ENCODE measurements at regions not wholly inside any gene's neighbourhood (a gene's known extent, or its start where the extent isn't known, plus 50 kb on each side); places are given as distances from the start of the nearest gene placed in this dataset.

- TF ChIP-seq ZNF704 (tag by site-specific recombination; IDR thresholded peaks at IDR 0.05) (no peak), ZNF791 (tag by site-specific recombination; IDR thresholded peaks at IDR 0.05) (no peak), REST (tag by site-specific recombination; IDR thresholded peaks at IDR 0.05) (no peak), ZBTB7A (tag by site-specific recombination; IDR thresholded peaks at IDR 0.05; ENCODE audit: low read depth) (no peak), ZFP37 (tag by site-specific recombination; IDR thresholded peaks at IDR 0.05) (no peak), ZNF561 (tag by site-specific recombination; IDR thresholded peaks at IDR 0.05; ENCODE audit: borderline replicate concordance) (no peak), ZNF670 (tag by site-specific recombination; IDR thresholded peaks at IDR 0.05; ENCODE audit: low read depth) (no peak), CTCF (tag by site-specific recombination; IDR thresholded peaks at IDR 0.05) (no peak), ATF2 (tag by site-specific recombination; IDR thresholded peaks at IDR 0.05; ENCODE audit: low read depth) (no peak), ZFHX2 (tag by site-specific recombination; conservative IDR thresholded peaks at IDR 0.05) (no peak), ZNF280D (tag by site-specific recombination; IDR thresholded peaks at IDR 0.05) (no peak), MZF1 (tag by site-specific recombination; IDR thresholded peaks at IDR 0.05; ENCODE audit: borderline replicate concordance) (no peak), ZNF639 (tag by site-specific recombination; IDR thresholded peaks at IDR 0.05) (no peak)
- TF ChIP-seq, protein P1, sequence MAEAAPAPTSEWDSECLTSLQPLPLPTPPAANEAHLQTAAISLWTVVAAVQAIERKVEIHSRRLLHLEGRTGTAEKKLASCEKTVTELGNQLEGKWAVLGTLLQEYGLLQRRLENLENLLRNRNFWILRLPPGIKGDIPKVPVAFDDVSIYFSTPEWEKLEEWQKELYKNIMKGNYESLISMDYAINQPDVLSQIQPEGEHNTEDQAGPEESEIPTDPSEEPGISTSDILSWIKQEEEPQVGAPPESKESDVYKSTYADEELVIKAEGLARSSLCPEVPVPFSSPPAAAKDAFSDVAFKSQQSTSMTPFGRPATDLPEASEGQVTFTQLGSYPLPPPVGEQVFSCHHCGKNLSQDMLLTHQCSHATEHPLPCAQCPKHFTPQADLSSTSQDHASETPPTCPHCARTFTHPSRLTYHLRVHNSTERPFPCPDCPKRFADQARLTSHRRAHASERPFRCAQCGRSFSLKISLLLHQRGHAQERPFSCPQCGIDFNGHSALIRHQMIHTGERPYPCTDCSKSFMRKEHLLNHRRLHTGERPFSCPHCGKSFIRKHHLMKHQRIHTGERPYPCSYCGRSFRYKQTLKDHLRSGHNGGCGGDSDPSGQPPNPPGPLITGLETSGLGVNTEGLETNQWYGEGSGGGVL (tag by site-specific recombination; IDR thresholded peaks at IDR 0.05): no peak
Measured at GRCh38 chr3:19077388-19077787, 70.9 kb upstream of the KCNH8 start.

Data from HEK293 (cell line).